Activated gamma-delta T cell (primary cell): ENCODE measurements at regions not wholly inside any gene's neighbourhood (a gene's known extent, or its start where the extent isn't known, plus 50 kb on each side); places are given as distances from the start of the nearest gene placed in this dataset.

ENCODE experiments used
- DNase-seq: peaks from one replicate; lab custom pipeline; 2025; lab: John Stamatoyannopoulos, UW

DNA sequence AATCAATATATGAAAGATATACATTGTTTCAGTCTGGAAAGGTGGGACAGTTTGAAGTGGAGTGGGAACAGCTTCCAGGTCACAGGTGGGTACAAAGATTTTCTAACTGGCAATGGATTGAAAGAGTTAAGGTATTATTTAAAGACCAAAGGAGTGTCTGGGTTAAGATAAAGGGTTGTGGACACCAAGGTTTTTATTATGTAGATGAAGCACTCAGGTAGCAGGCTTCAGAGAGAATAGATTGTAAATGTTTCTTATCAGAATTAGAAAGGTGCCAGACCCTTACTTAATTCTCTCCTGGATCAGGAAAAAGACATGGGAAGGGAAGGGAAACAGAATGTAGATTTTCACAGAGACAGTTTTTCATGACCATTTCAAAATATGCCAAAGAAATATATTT is 1174.8 kb downstream of the MAT2B start:
- no peak for DNase-seq

DNA sequence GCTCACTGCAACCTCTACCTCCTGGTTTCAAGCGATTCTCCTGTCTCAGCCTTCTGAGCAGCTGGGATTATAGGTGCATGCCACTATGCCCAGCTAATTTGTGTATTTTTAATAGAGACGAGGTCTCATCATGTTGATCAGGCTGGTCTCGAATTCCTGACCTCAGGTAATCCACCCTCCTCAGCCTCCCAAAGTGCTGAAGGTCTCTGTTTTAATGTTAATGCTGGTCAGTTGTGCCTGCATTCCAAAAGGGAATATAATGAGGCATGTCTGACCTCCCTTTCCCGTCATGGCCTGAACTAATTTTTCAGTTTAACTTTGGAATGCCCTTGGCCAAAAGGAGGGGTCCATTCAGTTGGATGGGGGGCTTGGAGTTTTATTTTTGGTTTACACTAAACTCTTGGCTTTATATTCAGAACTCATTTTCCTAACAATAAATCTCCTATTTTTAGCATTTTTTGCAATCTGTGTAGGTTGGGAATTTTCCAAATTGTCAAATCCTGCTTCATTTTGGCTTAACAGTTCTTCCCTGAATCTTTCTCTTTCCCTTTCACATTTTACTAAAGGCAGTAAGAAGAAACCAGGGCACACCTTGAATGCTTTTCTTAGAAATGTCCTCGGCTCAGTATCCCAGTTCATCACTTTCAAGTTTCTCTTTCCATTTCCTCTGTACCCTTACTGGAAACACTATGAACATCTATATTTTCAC is 1175.5 kb downstream of the MAT2B start:
- no peak for DNase-seq

DNA sequence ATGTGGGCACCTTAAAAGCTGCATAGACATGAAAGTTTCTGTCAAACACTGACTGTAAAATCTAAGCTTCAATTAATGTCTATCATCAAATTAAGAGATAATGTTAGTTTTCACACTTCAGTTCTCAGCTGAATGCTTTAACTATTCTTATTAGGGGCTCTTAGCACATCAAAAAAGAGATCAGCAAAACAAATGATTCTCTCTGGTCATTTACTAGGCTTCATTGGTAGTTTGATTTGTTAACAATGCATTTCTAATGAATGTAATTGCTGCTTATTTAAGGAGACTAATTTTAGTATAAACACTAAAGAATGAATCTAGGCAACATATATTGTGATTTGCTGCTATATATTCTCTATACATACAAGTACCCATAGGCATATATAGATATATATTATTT is 1182.0 kb downstream of the MAT2B start:
- no peak for DNase-seq

DNA sequence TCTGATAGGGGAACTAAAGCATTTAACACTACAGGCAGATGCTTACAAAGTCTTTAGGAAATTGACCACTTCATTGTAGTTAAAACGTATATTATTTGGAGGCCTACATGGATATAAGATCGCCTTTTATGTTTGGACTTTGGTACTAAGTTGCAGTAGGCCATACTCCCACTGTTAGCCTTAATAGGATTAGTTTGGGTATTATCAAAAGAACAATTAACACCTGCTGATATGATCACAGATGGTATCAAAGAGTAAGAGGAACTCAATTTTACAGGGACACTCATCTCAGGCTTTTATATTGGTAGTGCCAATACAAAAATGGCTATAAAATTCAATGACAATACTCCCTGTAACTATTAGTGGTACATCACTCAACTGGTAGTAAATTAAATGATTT is 1183.0 kb downstream of the MAT2B start:
- no peak for DNase-seq

DNA sequence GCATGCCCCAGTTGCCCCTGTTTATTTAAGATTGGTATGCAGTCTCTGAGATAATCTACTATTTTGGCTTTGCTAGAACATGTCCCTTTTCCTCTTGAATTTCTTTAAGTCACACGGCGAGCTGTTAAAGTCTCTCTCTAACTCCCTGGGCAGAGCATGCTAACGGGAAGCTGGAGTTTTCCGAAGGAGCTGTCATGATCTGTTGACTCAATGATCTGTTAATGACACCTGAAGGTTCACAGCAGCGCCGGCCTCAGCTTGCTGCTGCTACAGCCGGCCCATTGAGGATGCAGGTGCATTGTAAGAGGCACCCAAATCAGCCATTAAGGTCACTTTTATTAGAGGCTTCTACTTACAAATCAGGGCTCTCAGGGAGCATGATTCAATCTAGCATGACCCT is 1203.4 kb downstream of the MAT2B start:
- DNase-seq: no peak

DNA sequence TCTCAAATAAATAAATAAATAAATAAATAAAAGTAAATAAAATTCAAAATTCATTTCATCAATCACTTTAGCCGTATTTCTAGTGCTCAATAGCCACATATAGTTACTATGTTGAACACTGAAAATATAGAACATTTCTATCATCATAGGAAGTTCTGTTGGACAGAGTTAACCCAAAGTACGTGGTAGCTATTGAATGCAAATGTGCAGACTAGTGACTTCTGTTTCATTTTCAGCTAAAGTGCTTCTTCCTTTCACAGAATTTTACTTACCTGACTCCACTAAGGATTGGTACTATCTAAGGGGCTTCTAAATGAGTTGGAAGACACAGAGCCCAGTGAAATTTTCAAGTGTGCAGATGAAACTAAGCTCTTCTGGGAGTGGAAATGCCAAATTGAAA is 1208.3 kb downstream of the MAT2B start:
- DNase-seq: no peak

DNA sequence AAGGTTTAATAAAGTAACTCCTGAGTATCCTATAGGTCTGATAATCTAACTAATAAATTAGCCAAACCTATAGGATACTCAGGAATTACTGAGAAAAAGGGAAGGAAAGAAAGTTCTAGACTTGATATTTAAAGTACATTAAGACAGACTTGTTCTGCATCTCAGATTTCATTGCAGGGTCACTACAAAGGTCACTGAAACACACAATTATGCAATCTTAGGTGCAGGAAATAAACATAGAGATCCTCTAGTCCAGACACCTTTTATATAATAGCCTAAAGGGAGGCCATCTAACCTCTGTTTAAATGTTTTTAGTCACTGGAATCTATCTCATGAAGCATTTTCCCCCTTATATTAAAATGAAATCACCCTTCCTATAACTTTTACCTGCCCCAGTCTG is 1215.7 kb downstream of the MAT2B start:
- DNase-seq: no peak

DNA sequence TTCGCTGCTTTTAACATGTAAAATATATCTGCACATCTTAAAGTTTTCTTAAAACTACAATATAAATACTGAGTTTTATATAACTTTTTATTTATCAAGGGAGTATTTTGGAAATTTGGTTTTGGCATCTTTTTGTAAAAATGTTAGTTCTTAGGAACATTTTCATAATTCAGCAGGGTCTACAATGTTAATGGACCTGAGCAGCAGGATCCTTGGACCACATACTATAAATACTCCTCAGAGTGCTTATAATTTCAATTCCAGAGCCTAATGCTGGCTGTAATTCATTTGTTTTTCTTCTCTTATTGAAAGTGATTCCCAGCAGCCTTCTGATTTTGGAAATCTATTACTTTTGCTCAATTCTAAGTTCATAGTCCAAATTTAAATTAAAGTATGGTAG is 1216.2 kb downstream of the MAT2B start:
- DNase-seq: no peak

DNA sequence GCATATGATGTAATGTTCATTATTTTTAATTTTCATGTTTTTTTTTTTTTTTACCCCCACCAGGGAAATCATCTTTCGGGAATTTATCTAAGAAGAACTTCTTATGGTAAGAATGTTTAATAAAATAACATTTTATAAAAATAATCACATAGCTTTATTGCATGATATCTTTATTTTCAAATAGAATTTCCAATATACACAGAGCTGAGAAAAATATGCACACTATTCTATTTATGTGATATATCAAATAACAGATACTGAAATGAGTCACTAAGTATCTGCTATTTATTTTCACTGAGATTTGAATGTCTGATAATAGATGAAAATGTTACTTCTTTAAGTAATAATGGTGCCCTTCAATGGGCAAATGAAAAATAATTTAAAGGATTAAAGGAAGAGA is 1217.3 kb downstream of the MAT2B start:
- no peak for DNase-seq

DNA sequence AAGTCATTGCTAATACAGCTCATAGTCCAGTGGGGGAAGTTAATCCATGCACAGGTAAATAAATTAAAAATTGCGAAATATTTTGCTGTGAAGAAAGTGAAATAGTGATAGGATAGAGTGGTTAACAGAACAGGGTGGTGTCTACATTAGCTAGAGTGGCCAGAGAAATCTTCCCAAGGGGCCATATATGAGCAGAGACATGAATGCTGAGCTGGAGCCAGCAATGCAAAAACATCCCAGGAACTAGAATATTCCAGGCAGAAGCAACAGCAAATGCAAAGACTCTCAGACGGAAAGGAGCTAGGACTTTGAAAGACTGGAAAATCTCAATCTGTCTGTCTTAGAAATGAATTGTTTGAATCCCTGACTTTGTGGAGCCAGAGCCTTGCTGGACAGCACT is 1221.6 kb downstream of the MAT2B start:
- no peak for DNase-seq

DNA sequence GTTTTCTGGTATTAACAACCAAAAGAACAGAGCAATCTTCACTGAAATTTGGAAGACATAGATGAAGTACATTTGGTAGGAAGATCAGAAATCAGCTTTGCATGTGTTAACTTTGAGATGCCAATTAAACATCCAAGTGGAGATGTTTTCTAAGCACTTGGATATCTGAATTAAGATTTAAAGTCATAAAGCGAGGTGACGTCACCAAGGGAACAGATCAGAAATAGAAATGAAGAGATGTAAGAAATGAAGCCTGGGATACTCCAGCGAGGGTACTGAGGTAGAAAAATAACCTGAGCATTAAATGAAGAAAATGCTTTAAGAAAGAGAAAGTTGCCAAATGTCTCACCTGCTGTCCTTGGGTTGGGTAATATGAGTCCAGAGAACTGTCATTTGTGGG is 1223.3 kb downstream of the MAT2B start:
- DNase-seq: no peak

DNA sequence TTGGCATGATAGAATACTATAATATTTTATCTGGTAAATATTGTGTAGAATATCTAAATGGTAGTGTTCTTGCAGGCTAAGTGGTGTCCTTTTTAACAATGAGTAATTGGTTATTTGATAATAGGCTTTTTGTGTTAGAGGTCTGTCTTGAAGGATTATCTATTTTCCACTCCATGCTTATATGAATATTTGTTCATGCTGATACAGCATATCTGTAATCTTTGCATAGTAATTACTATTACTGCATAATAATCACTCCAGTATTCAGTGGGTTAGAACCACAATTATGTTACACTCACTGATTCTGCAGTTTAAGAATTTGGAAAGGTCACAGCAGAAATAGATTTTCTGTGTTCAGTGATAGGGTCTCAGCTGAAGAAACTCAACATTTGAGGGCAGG is 1229.9 kb downstream of the MAT2B start:
- DNase-seq: no peak

DNA sequence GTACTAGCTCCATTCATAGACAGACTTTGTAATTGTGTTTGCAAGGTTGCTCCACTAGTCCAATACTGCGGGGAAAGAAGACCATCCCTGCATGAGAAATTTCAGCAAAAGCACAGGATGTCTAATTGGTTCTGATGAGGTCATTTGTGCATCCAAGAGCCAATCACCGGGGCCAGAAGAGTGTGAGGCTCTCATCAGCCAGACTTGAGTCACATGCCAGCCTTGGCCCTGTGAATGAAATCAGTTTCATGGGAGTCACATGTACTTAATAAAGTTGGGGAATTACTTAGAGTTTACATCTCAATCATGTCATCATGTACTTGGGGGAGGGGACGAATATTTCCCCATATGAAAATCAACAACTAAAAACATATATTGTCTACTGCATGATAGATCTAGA is 1236.0 kb downstream of the MAT2B start:
- DNase-seq: no peak

DNA sequence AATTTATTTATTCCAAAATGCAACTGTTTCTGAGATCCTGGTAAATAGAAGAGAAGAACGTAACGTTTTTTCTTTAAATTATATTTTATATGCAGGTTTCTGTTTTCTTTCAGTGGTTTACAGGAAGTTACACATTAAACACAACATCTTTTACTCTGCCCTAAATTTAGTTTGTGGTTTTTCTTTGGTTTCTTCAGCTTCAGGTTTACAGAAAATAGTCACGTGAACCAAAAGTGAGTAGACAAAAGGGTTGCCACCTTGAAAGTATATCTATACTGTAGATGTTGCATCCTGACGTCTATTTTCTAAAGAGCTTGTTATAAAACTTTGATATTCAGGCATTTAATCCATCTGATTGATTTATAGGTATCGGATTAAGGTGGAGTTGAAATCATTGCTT is 1236.6 kb downstream of the MAT2B start:
- DNase-seq: no peak

DNA sequence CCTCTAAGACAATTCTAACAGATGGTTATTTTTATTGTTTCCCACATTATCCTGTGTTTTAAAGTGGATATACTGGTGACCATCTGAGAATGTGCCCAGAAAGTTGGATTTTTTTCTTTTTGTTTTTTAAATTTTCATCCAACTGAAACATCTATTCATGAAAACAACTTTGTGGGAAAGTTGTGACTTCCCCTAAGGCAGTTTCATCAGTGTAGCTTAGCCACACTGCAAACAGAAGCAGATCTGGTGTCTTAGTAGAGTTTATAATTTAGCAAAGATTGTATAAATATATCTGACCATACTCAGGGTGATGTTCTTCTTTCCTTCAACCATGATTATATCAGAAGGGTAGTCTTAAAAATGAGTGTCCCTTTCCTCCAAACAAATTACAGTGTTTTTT is 1241.3 kb downstream of the MAT2B start:
- no peak for DNase-seq

DNA sequence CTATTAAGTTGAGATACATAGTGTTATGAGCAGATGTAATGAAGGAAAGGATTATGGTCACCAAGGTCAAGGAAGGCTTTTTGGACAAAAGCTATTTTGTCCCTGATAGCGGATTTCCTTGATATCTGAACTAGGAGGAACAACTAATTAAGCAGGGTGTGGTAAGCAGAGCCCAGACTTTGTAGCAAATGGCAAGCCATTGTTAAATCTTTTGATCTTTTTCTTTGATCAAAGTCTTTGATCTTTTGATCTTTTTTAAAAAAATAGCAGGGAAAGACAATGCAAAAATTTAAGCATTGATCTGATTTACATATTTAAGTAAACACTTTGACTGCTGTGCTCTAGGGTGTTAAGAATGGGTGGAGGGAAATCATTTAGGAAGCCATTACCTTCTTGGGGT is 1242.0 kb downstream of the MAT2B start:
- DNase-seq: no peak

DNA sequence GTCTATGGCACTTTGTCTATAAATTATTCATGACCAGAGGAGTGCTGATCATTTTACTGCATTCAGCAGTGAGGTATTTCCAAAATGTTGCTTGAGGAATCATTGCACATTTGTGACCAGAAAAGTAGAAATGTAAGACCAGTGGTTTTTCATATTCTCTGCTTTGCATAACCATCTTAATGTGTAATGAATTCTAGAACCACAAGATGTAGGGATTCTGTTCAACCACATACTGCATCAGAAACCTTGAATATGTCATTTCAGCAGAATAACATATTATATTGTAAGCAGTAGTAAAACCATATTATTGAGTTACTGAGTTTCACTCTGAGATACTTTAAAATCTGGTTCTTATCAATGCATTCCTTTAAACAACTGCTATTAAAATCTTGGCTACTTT is 1243.4 kb downstream of the MAT2B start:
- DNase-seq: no peak

DNA sequence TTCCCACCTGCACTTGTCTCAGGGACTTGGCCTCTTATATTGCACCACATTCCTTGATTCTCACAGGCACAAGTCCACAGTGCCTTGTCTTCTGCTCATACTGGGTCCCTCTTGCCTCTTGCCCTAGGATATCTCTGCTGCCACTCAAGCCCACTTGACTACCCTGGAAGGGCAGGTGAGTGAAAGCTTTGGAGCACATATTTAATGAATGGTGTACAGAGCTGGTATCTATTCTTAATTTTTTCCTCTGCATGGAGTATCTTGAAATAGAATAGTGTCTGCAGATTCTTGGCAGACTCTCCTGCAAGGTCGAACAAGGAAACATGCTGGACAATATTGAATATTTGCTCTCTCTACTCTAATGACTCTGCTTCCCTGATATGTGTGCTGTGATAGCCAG is 1248.0 kb downstream of the MAT2B start:
- DNase-seq: no peak

DNA sequence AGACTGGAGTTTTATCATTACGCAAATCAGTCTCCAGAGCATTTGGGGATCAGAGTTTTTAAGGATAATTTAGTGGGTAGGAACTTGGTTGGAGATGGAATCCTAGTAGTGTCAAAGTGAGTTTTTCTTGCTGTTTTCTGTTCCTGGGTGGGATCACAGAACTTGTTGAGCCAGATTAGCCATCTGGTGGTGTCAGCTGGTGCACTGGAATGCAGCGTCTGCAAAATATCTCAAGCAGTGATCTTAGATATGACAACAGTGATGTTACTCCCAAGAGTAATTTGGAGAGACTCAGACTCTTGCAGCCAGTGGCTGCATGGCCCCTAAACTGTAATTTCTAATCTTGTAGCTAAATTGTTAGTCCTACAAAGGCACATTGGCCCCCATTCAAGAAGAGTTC is 1257.8 kb downstream of the MAT2B start:
- DNase-seq: no peak

DNA sequence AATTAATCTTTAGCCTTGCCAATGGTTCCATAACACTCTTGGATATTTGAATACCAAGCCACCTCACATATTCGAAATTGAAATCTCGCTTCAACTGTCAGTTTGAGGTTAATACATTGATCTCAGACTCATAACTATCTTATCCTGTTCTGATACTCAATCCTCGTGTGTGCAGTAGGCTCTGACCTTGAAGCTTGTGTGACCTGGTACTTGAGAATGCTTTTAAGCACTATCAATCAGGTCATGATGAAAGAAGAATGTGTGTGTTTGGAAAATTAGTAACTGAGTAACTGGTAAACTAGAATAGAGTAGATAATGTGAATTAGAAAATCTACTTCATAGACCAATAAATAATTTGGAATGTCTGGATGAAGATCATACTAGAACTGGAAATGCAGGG is 1266.7 kb downstream of the MAT2B start:
- no peak for DNase-seq

DNA sequence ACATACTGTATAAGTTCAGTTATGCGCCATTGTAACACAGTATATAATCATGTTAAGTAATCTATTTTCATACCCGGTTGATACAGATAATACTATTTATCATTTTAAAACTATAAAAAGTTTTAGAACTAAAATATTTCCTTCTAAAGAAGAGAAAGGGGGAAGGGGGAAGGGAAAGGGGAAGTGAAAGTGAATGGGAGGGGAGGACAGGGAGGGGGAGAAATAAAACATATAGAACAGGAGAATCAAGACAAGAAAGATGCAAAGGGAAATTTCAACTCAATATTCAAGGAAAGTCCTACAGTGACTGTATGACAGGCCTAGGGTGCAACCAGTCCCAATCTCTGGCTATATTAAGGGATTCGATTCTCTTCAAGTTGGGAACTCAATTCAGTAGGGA is 1278.8 kb downstream of the MAT2B start:
- DNase-seq: no peak

DNA sequence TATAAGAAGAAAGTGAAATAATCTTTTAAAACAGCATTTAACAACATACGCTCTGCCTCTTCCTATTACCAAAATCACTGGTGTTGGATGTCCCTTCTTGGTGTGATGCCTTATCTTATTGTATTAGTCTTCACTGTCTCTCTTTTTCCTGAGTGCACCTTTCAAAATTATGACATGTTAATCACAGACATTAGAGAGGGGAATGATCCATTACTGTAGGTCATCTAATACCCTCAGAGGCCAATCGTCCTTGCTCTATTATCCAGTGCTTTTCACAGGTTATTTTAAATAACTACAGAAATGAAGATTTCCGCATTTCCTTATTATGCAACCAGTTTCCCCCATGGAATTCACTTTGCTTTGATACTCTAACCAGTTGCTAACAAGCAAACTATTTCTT is 1292.7 kb downstream of the MAT2B start:
- no peak for DNase-seq

DNA sequence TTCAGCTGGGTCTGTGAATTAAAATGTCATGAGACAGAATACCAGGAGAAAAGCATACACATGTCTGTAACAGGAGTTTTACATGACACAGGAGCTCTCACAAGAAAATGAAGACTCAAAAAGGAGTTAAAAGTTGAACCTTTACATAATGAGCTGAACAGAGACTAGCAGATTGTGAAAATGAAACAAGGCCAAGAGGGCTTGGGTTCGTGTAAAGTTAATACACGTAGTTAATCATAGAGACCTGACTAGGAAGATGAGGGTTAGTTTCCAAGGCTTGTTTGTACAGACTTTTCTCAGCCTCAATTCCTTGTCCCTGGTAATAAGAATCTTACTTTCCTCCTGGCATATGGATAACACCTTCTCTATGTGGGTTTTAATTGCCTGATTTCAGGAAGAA is 1294.0 kb downstream of the MAT2B start:
- DNase-seq: no peak

DNA sequence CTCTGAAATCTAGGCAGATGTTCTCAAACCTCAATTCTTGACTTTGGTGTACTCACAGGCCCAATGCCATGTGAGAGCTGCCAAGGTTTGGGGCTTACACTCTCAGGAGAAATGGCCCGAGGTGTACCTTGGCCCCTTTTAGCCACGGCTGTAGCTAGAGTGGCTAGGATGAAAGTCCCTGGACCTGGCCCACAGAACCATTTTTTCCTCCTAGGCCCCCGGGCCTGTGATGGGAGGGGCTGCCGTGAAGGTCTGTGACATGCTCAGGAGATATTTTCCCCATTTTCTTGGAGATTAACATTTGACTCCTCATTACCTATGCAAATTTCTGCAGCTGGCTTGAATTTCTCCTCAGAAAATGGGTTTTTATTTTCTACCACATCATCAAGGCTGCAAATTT is 1296.5 kb downstream of the MAT2B start:
- no peak for DNase-seq

DNA sequence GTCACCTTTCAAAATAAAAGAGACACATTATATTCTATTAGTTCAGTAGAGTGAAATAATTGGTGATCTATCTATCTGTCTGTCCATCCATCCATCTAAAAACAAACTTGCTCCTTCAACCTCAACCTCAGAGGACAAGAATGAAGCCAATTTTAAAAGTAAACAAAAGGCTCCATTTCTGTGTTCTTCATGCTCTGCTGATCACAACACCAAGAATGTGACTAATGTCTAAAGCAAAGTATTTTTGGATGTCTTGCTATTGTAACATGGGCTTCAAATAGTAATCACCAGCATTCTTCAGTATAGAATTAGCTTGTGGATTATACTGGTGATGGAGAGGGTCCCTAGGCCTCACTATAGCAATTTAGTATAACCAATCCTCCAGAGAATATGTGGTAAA is 1304.4 kb downstream of the MAT2B start:
- DNase-seq: no peak
